OCI-LY7 (cell line): ENCODE measurements at regions not wholly inside any gene's neighbourhood (a gene's known extent, or its start where the extent isn't known, plus 50 kb on each side); places are given as distances from the start of the nearest gene placed in this dataset.

ENCODE experiments used
- BruUV-seq: library from RNA; stranded (reverse); fragments of 400-500 nt; replicated peaks from 2 replicates; lab custom pipeline; 2021; lab: Mats Ljungman, UMichigan
- CTCF ChIA-PET: fragments of 300-600 bp; sonication (Branson Sonifier 250); formaldehyde crosslinking; loops from one replicate; lab custom pipeline; 2022; ENCODE audit warnings: antibody characterized with exemption; ENCODE audit not compliant: unreplicated experiment; lab: Charles Lee
- POLR2A ChIA-PET: fragments of 300-600 bp; sonication (Branson Sonifier 250); formaldehyde crosslinking; loops from one replicate; lab custom pipeline; 2022; ENCODE audit warnings: antibody characterized with exemption; lab: Charles Lee
- DNase-seq: peaks from one replicate; pipeline ENCODE4 v3.0.0-alpha.2; 2015; ENCODE audit warnings: low spot score
- H2AFZ ChIP-seq: fragments of 200-600 bp; sonication (generic), shearing (Covaris generic); 2 replicates; pipeline ENCODE4 v1.6.1; 2014; ENCODE audit warnings: mild to moderate bottlenecking, antibody characterized with exemption, low read length, moderate library complexity
- H3K27ac ChIP-seq: fragments of 200-600 bp; sonication (generic); 2 replicates; pipeline ENCODE4 v1.5.1; 2014; ENCODE audit warnings: mixed run types, low read depth, mild to moderate bottlenecking, moderate library complexity, low read length, inconsistent platforms; ENCODE audit not compliant: poor library complexity, severe bottlenecking
- H3K36me3 ChIP-seq: fragments of 200-600 bp; sonication (generic); 2 replicates; pipeline ENCODE4 v1.6.1; 2014; ENCODE audit warnings: mild to moderate bottlenecking, antibody characterized with exemption, low read length, moderate library complexity, mixed read lengths; ENCODE audit not compliant: insufficient read depth
- H3K4me1 ChIP-seq: fragments of 200-600 bp; sonication (generic); 2 replicates; pipeline ENCODE4 v1.5.1; 2014; ENCODE audit warnings: mild to moderate bottlenecking, low read length; ENCODE audit not compliant: insufficient read depth, poor library complexity, severe bottlenecking
- H3K4me2 ChIP-seq: fragments of 200-600 bp; sonication (generic); 2 replicates; pipeline ENCODE4 v1.6.1; 2014; ENCODE audit warnings: mild to moderate bottlenecking, low read length
- H3K4me3 ChIP-seq: fragments of 200-600 bp; sonication (generic); 2 replicates; pipeline ENCODE4 v1.5.1; 2014; ENCODE audit warnings: mild to moderate bottlenecking, low read depth, low read length; ENCODE audit not compliant: poor library complexity, severe bottlenecking
- H3K79me2 ChIP-seq: fragments of 200-600 bp; sonication (generic); 2 replicates; pipeline ENCODE4 v1.6.1; 2016; ENCODE audit warnings: low read depth, mild to moderate bottlenecking, low read length, moderate library complexity, mixed read lengths; ENCODE audit not compliant: insufficient read depth
- H3K9me2 ChIP-seq: fragments of 200-600 bp; sonication (generic); 2 replicates; pipeline ENCODE4 v1.6.1; 2016; ENCODE audit warnings: mild to moderate bottlenecking, low read length, mixed read lengths; ENCODE audit not compliant: insufficient read depth
- H3K9me3 ChIP-seq: fragments of 200-600 bp; sonication (generic); 2 replicates; pipeline ENCODE4 v1.6.1; 2014; ENCODE audit warnings: mild to moderate bottlenecking, mixed run types, low read length, mixed read lengths
- H4K20me1 ChIP-seq: fragments of 200-600 bp; sonication (generic); 2 replicates; pipeline ENCODE4 v1.6.1; 2014; ENCODE audit warnings: mild to moderate bottlenecking, antibody characterized with exemption, low read length, moderate library complexity, mixed read lengths; ENCODE audit not compliant: insufficient read depth
- EZH2phosphoT487 ChIP-seq: fragments of 200-600 bp; sonication (generic); IDR thresholded peaks from 2 replicates; pipeline ENCODE4 v1.6.1; 2018; ENCODE audit warnings: low read depth, borderline replicate concordance, mild to moderate bottlenecking, mixed run types, antibody characterized with exemption, low read length, moderate library complexity, mixed read lengths
- intact Hi-C: fragments of 100-400 bp; cut with micrococcal nuclease; formaldehyde crosslinking; loops from one replicate; pipeline ENCODE4 v1.10.0; 2022; ENCODE audit not compliant: unreplicated experiment
- TF ChIP-seq, protein P1 (sequence below): fragments of 200-600 bp; sonication (generic); conservative IDR thresholded peaks from 2 replicates; pipeline ENCODE4 v1.5.1; 2014; ENCODE audit warnings: mild to moderate bottlenecking, antibody characterized with exemption, low read length, moderate library complexity, mixed read lengths

DNA sequence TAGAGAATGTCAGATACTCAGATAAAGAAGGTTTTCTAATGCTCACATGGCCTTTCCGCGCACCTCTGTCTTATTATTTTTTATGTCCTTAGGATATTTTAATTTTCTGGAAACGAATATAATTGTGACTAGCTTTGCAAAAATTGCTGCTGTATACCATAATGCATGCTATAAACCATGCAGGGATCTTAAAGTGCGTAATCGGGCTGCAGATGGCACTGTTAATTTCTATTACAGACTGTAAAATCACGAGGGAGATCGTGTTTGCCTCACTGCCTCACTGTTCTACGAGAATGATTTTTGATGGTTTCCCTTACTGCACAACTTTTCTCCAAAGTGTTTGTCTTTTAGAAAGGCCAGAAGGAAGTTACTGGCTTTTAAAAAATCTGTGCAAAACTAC lies 356.1 kb downstream of the TUSC1 start:
- intact Hi-C loops: no loop called here
- Histone ChIP-seq H4K20me1 (no peaks in the 10 kb centered on the region), H3K36me3 (no peaks in the 10 kb centered on the region), H3K9me2 (no peaks in the 10 kb centered on the region), H2AFZ (no peak overlapping the region), H3K79me2 (no peaks in the 10 kb centered on the region), H3K4me3 (no peak overlapping the region), H3K4me1 (no peaks in the 10 kb centered on the region), H3K27ac (no peak overlapping the region), H3K9me3 (no peaks in the 10 kb centered on the region), H3K4me2 (no peak overlapping the region)
- ChIA-PET POLR2A (no interaction called here), CTCF (no interaction called here)
- DNase-seq: no peak
- no TSS peak for BruUV-seq
- TF ChIP-seq, protein P1, sequence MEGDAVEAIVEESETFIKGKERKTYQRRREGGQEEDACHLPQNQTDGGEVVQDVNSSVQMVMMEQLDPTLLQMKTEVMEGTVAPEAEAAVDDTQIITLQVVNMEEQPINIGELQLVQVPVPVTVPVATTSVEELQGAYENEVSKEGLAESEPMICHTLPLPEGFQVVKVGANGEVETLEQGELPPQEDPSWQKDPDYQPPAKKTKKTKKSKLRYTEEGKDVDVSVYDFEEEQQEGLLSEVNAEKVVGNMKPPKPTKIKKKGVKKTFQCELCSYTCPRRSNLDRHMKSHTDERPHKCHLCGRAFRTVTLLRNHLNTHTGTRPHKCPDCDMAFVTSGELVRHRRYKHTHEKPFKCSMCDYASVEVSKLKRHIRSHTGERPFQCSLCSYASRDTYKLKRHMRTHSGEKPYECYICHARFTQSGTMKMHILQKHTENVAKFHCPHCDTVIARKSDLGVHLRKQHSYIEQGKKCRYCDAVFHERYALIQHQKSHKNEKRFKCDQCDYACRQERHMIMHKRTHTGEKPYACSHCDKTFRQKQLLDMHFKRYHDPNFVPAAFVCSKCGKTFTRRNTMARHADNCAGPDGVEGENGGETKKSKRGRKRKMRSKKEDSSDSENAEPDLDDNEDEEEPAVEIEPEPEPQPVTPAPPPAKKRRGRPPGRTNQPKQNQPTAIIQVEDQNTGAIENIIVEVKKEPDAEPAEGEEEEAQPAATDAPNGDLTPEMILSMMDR: no peak
- no peak for TF ChIP-seq EZH2phosphoT487

DNA sequence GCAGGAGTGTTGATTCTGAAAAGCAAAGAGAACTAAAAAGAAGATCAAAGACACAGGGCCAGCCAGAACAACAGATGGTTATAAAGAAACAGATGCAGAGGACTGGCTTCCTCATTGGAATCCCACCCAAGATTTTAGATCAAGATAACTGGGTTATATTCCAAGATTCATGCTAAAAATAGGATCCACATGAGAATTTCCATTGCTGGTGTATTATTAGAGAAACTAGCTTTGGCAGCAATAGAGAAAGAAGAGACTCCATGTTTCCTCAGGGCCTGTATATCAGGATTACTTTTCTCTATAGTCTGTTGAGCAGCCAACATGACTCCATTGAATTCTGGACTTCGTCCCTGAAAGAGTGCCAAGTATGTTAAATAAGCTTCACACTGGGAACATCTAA lies 367.3 kb downstream of the TUSC1 start:
- H3K27ac ChIP-seq: no peak overlapping the region
- no TSS peak for BruUV-seq
- H3K4me3 ChIP-seq: no peak overlapping the region
- no peaks in the 10 kb centered on the region for H3K36me3 ChIP-seq
- no peaks in the 10 kb centered on the region for H3K4me1 ChIP-seq
- H3K79me2 ChIP-seq: no peaks in the 10 kb centered on the region
- DNase-seq: no peak
- TF ChIP-seq EZH2phosphoT487: no peak
- TF ChIP-seq, protein P1: no peak
- CTCF ChIA-PET: no interaction called here
- H3K4me2 ChIP-seq: no peak overlapping the region
- intact Hi-C loops: no loop called here
- H4K20me1 ChIP-seq: no peaks in the 10 kb centered on the region
- no peak overlapping the region for H2AFZ ChIP-seq
- H3K9me2 ChIP-seq: no peaks in the 10 kb centered on the region
- POLR2A ChIA-PET: interaction anchor here (0.6 to 0.8 kb wide), 2 partner anchors 28 to 530 kb away, joined by 3 to 6 read pairs; no protein-coding TSS in a partner anchor
- no peaks in the 10 kb centered on the region for H3K9me3 ChIP-seq

DNA sequence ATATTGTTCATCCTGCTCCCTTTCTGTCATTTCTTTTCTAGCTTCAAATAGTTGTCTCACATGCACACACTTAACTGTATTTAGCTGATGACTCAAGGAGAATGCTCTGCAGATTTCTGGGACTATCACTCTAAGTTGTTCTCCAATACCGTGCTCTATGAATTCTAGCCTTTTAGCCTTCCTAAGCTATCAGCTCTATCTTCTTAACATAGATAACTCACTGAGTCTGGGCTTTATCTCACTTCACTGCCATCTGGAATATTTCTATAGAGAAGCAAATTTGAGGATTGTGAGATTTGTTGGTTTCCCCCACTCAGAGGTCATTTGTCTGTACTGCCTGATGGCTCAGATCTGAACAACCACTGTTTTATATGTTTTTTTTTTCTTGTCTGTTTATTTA lies 369.7 kb downstream of the TUSC1 start:
- Histone ChIP-seq H3K4me2 (no peak overlapping the region), H3K9me3 (no peaks in the 10 kb centered on the region), H3K4me3 (no peak overlapping the region), H2AFZ (no peak overlapping the region), H3K9me2 (no peaks in the 10 kb centered on the region), H3K36me3 (no peaks in the 10 kb centered on the region), H3K79me2 (no peaks in the 10 kb centered on the region), H3K27ac (no peak overlapping the region), H4K20me1 (no peaks in the 10 kb centered on the region), H3K4me1 (no peaks in the 10 kb centered on the region)
- POLR2A ChIA-PET: interaction anchor here (0.7 kb wide), 1 partner anchor 21 kb away, joined by 4 read pairs; no protein-coding TSS in a partner anchor
- DNase-seq: no peak
- TF ChIP-seq EZH2phosphoT487: no peak
- TF ChIP-seq, protein P1: no peak
- no TSS peak for BruUV-seq
- intact Hi-C loops: no loop called here
- CTCF ChIA-PET: no interaction called here
